GM18517 (cell line): ENCODE measurements at regions not wholly inside any gene's neighbourhood (a gene's known extent, or its start where the extent isn't known, plus 50 kb on each side); places are given as distances from the start of the nearest gene placed in this dataset.
A peak's percentile ranks its signal among the peaks of the same experiment; 100 is the strongest.
"Not testable (repeated sequence)": the region's sequence is repeated elsewhere in the genome, so short reads cannot be mapped to it uniquely, and the experiment has no call there.

ENCODE experiments used
- ATAC-seq: cut with Tn5 transposase; IDR thresholded peaks from one replicate; pipeline ENCODE4 v1.9.1; 2021; ENCODE audit warnings: mild to moderate bottlenecking, moderate library complexity; ENCODE audit not compliant: unreplicated experiment

GRCh38 chr15:54850101-54850500, 346.6 kb downstream of the RSL24D1 start:
- no peak for ATAC-seq

DNA sequence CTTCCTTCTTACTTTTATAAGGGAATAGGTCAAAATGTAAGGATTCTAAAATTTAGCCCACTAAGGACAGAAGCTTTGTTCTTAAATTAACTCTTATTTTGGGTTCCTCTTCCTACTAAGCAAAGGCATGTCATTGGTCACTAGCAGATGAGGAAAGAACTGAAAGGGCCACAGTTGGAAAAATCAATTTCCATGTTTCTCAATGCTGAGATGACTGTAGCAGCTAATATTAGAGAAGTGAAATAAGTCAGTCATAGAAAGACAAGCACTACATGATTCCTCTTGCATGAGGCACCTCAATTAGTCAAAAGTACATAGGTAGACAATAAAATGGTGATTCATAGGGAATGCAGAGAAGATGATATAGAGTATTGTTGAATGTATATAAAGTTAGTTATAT, 353.7 kb downstream of the RSL24D1 start:
- no peak for ATAC-seq

DNA sequence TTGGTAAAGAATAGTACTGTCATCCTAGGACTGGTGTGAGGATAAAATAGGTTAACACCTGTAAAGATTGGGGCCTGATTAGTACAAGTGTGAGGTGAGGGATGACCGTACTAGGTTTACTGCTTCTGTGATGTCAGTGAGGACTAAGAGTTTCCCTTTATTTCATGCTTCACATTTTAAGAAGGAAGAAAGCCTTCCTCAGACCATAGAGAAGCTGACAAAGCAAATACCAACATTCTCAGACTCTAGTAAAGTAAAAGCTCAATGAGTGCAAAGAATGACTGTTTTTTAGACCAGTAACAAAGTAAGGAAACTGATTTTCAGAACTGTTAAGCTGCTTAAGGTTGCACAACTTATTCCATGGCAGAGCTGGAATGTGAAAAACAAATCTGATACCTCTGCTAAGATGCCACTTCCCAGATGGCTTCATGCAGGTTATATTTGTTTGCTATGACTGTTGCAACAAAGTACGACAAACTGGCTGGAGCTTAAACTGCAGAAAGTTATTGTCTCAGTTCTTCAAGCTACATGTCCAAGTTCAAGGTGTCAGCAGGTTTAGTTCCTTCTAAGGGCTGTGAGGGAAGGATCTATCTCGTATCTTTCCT, 354.9 kb downstream of the RSL24D1 start:
- ATAC-seq = no peak

- ATAC-seq = no peak
These were observed 355.9 kb downstream of the RSL24D1 start for GRCh38 chr15:54840621-54841398.

GRCh38 chr15:54839379-54839778, 357.4 kb downstream of the RSL24D1 start:
- ATAC-seq = no peak

GRCh38 chr15:54836052-54836795, 360.5 kb downstream of the RSL24D1 start:
- no peak for ATAC-seq

GRCh38 chr15:54829821-54830220, 366.9 kb downstream of the RSL24D1 start:
- no peak for ATAC-seq

- ATAC-seq = no peak
These were observed 375.9 kb downstream of the RSL24D1 start for GRCh38 chr15:54820811-54821210.

GRCh38 chr15:54820098-54820497, 376.6 kb downstream of the RSL24D1 start:
- ATAC-seq = no peak

GRCh38 chr15:54816401-54816800, 380.3 kb downstream of the RSL24D1 start:
- no peak for ATAC-seq

- ATAC-seq = no peak
These were observed 381.2 kb downstream of the RSL24D1 start for GRCh38 chr15:54815556-54815955.

DNA sequence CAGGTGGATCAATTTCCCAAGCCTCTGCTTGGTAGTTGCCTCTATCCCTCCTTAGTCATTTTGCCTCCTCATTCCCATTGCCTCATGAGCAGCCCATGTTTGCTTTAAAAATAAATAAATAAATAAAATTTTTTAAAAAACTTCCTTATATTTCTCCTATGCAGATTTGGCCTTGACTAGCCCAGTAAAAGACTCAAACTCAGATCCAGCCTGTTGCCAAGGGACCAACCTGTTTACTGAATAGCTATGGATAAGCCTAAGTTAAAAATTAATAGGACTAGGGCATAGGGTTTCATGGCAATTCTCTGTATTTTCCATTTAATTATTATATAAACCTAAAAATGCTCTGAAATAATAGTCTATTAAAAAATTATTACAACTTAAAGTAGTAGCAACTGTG, 384.4 kb downstream of the RSL24D1 start:
- ATAC-seq = no peak

DNA sequence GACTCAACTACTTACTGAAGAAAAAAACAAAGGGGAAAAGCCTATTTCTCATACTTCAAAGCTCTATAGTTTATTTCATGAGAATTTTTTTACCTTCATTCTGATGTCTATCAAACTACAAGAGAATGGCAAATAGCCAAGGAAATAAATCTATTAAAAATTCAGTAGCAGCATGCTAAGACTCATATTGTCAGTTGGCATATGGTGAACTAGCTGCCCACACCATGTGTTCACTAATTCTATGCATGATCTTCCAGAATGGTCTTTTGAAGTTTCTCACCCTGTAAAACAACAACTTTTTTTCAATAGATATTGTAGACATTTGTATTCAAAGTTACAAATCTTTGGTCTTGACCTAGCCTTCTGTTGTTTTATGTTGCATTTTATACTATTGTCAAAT, 386.2 kb downstream of the RSL24D1 start:
- no peak for ATAC-seq

- ATAC-seq = no peak
These were observed 386.7 kb downstream of the RSL24D1 start for GRCh38 chr15:54810031-54810430.

- no peak for ATAC-seq
These were observed 388.4 kb downstream of the RSL24D1 start for GRCh38 chr15:54808321-54808720.

- ATAC-seq = no peak
These were observed 392.8 kb downstream of the RSL24D1 start for GRCh38 chr15:54803987-54804386.

- peak; percentile 61 for ATAC-seq
These were observed 393.5 kb downstream of the RSL24D1 start for GRCh38 chr15:54803134-54803808.

DNA sequence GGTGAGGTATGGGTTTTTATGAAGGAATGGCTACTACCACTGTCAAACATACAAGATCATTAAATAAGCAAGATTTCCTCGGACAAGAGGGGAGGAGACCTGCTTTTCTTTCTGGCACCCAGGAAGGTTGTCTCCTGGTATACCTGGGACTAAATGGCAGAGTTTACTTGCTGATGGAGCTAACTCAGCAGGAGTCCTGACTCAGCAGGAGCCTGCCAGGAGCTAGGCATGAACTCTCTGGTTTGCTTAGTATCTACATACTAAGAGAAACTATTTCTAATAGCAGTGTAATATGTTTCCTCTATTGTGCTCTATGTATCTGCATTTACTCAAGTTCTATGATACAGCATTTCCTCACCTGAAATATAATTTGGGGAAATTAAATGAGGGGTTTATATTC, 404.2 kb downstream of the RSL24D1 start:
- no peak for ATAC-seq

DNA sequence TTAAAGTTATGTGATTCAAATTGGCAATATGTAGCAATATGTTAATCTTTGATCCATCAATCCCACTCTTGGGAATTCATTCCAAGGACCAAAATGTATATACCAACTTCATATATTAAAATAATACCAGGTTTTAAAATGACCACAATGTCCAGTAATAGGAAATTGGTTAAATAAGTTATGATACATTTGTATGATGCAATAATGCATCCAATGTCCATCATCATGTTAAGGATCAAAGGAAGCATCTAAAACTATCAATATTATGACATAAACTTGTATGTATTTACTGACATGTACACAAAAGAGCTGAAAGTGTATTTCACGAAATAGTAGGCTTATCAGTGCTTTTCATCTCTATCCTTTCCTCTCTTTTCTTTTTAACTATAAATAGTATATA, 406.0 kb downstream of the RSL24D1 start:
- ATAC-seq = no peak

- ATAC-seq = no peak
These were observed 407.4 kb downstream of the RSL24D1 start for GRCh38 chr15:54789376-54789775.

DNA sequence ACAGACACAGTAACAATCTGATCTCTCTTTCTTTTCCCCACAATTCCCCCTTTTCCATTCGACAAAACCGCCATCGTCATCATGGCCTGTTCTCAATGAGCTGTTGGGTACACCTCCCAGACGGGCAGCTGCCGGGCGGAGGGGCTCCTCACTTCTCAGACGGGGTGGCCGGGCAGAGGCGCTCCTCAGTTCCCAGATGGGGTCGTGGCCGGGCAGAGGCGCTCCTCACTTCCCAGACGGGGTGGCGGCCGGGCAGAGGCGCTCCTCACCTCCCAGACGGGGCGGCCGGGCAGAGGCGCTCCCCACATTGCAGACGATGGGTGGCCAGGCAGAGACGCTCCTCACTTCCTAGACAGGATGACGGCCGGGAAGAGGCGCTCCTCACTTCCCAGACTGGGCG, 415.5 kb downstream of the RSL24D1 start:
- not testable (repeated sequence) for ATAC-seq
